K562 (cell line): ENCODE measurements at regions not wholly inside any gene's neighbourhood (a gene's known extent, or its start where the extent isn't known, plus 50 kb on each side); places are given as distances from the start of the nearest gene placed in this dataset.

Experiments used
- CCAR2 ChIP-seq: fragments of 200-400 bp; formaldehyde crosslinking; IDR thresholded peaks from 2 replicates; pipeline ENCODE4 v1.6.1; 2017; ENCODE audit warnings: mild to moderate bottlenecking, low read depth, low read length
- CTCF ChIP-seq, 3 experiments: IDR thresholded peaks in 2 of 3; conservative IDR thresholded peaks in 1 of 3; 2 replicates each; pipeline ENCODE4 v1.5.1; 2011 to 2012; ENCODE audit warnings: low read length in 3 of 3, mild to moderate bottlenecking in 3 of 3, control low read depth in 2 of 3, improper control_type of control experiment in 1 of 3, inconsistent platforms in 1 of 3, low read depth in 1 of 3, mixed read lengths in 1 of 3, moderate library complexity in 1 of 3; ENCODE audit not compliant: insufficient read depth in 2 of 3
- EP300 ChIP-seq: IDR thresholded peaks from 2 replicates; pipeline ENCODE4 v1.6.1; 2012; ENCODE audit warnings: low read length, improper control_type of control experiment
- FOXJ3 ChIP-seq: sonication (generic); formaldehyde crosslinking; IDR thresholded peaks from 2 replicates; pipeline ENCODE4 v1.4.0; 2020; ENCODE audit warnings: mild to moderate bottlenecking, missing genetic modification reagents
- FOXM1 ChIP-seq, 2 experiments: fragments of 450-650 bp in 1 of 2; sonication (generic) in 1 of 2; formaldehyde crosslinking in 1 of 2; IDR thresholded peaks; 2 replicates each; pipeline versions ENCODE4 v1.6.1 to v1.9.0; 2017 to 2022; ENCODE audit warnings: low read depth in 2 of 2, mild to moderate bottlenecking in 2 of 2, missing genetic modification reagents in 1 of 2, moderate library complexity in 1 of 2
- KLF16 ChIP-seq: IDR thresholded peaks from 2 replicates; pipeline ENCODE4 v1.6.1; 2016; ENCODE audit warnings: antibody characterized with exemption
- LEF1 ChIP-seq: fragments of 450-650 bp; IDR thresholded peaks from 2 replicates; pipeline ENCODE4 v1.6.1; 2016; ENCODE audit warnings: mild to moderate bottlenecking
- NFE2 ChIP-seq: IDR thresholded peaks from 2 replicates; pipeline ENCODE4 v1.6.1; 2014; ENCODE audit warnings: antibody characterized with exemption, low read depth
- TCF7 ChIP-seq: sonication (generic); IDR thresholded peaks from 2 replicates; pipeline ENCODE4 v1.6.1; 2016; ENCODE audit warnings: antibody characterized with exemption, borderline replicate concordance
- ZEB2 ChIP-seq: fragments of 450-650 bp; IDR thresholded peaks from 2 replicates; pipeline ENCODE4 v1.6.1; 2016

GRCh38 chr4:187944179-187944578 is 51.4 kb upstream of the ZFP42 start:
- no peak for TF ChIP-seq ZEB2
- no peak for TF ChIP-seq KLF16
- TF ChIP-seq LEF1, result no peak
- no peak for TF ChIP-seq TCF7
- no peak for TF ChIP-seq EP300
- no peak for TF ChIP-seq NFE2
- TF ChIP-seq CTCF (IDR thresholded peaks at IDR 0.05 in 2 of 3, conservative IDR thresholded peaks at IDR 0.05 in 1 of 3; ENCODE audit: insufficient read depth in 2 of 3, low read depth in 1 of 3, low read length in 3 of 3), result no peak
- TF ChIP-seq CCAR2, result no peak
- no peak for TF ChIP-seq FOXM1 (IDR thresholded peaks at IDR 0.05; ENCODE audit: low read depth)
- TF ChIP-seq FOXM1 (CRISPR knock-in tag; IDR thresholded peaks at IDR 0.05; ENCODE audit: low read depth), result no peak
- TF ChIP-seq FOXJ3 (CRISPR knock-in tag), result no peak
